Stomach (tissue), 8 donors: ENCODE measurements at regions not wholly inside any gene's neighbourhood (a gene's known extent, or its start where the extent isn't known, plus 50 kb on each side); places are given as distances from the start of the nearest gene placed in this dataset.

Source experiments
- DNase-seq, 2 donors: peaks; one replicate each; pipeline versions ENCODE4 v3.0.0 to v3.0.0-alpha.2; 2013 to 2019
- H3K27ac ChIP-seq, 5 donors: fragments of 200-600 bp in 4 of 5; sonication (generic) in 4 of 5; one replicate each; pipeline ENCODE4 v1.5.1; 2013 to 2019; ENCODE audit warnings: mild to moderate bottlenecking in 1 of 5, moderate library complexity in 1 of 5
- H3K27me3 ChIP-seq, 3 donors: fragments of 200-600 bp; sonication (generic); one replicate each; pipeline ENCODE4 v1.5.1; 2017 to 2019; ENCODE audit warnings: mixed run types in 1 of 3
- H3K36me3 ChIP-seq, 4 donors: fragments of 200-600 bp; sonication (generic); 1 replicate in 3 of 4; 2 replicates in 1 of 4; pipeline ENCODE4 v1.5.1; 2016 to 2019
- H3K4me1 ChIP-seq, 4 donors: fragments of 200-600 bp; sonication (generic); one replicate each; pipeline ENCODE4 v1.5.1; 2016 to 2019
- H3K4me3 ChIP-seq, 4 donors: fragments of 200-600 bp; sonication (generic) in 3 of 4; one replicate each; pipeline ENCODE4 v1.5.1; 2016 to 2019; ENCODE audit warnings: mild to moderate bottlenecking in 1 of 4
- H3K9me3 ChIP-seq, 4 donors: fragments of 200-600 bp; sonication (generic); one replicate each; pipeline ENCODE4 v1.5.1; 2016 to 2019
- CTCF ChIP-seq, 7 experiments: fragments of 450-650 bp in 4 of 7; fragments of 200-600 bp in 3 of 7; sonication (generic) in 3 of 7; IDR thresholded peaks; one replicate each; pipeline ENCODE4 v1.5.1; 2016 to 2019; ENCODE audit warnings: antibody characterized with exemption in 7 of 7, control low read depth in 2 of 7, mild to moderate bottlenecking in 1 of 7
- EP300 ChIP-seq: sonication (generic); formaldehyde crosslinking; IDR thresholded peaks from one replicate; pipeline ENCODE4 v1.6.1; 2017; ENCODE audit warnings: antibody characterized with exemption
- POLR2A ChIP-seq, 4 donors: fragments of 450-650 bp; IDR thresholded peaks; one replicate each; pipeline ENCODE4 v1.6.1; 2016; ENCODE audit warnings: antibody characterized with exemption in 4 of 4, control low read depth in 2 of 4, mild to moderate bottlenecking in 1 of 4, moderate library complexity in 1 of 4
- POLR2AphosphoS5 ChIP-seq, 3 donors: sonication (generic); formaldehyde crosslinking; IDR thresholded peaks; one replicate each; pipeline ENCODE4 v1.6.1; 2016; ENCODE audit warnings: antibody characterized with exemption in 3 of 3
- WGBS, 5 donors: extraction: QIAGEN DNeasy Blood & Tissue Kit in 3 of 5; methylation state at CpG; one replicate each; pipeline versions ENCODE4 v1.1.5 to v1.1.7; 2013 to 2018; 5-methylcytosine and 5-hydroxymethylcytosine counted together
- intact Hi-C: fragments of 100-400 bp; cut with DNase I; formaldehyde crosslinking; loops from one replicate; pipeline ENCODE4 v1.15.1; 2023; ENCODE audit warnings: low total_unique reads
- small RNA-seq, 4 donors: library from RNA; depleted of rRNA; stranded (forward); fragments of <200 nt; gene quantifications; one replicate each; pipeline ENCODE3, GENCODE V24; 2016
- donor health status: healthy with polysubstance abuse.
- donor health status: Bipolar disorder and iron deficiency.
- donor health status: healthy.

- Histone ChIP-seq H3K36me3 (no peaks in the 10 kb centered on the region), H3K4me1 (no peaks in the 10 kb centered on the region), H3K4me3 (no peak overlapping the region), H3K9me3 (peaks cover 0 to 4% (median 0%) of the 10 kb centered on the region in 4 donors), H3K27me3 (no peaks in the 10 kb centered on the region), H3K27ac (no peak overlapping the region)
- WGBS, 5 donors = 55 to 83% (median 64%) methylated on average over 1 of the region's 1 CpG
- no peak for DNase-seq
- TF ChIP-seq EP300 = no peak
- no peak for TF ChIP-seq CTCF (IDR thresholded peaks at IDR 0.05)
- intact Hi-C loops = no loop called here
Observed at GRCh38 chr2:57981083-57981768, 65.4 kb upstream of the VRK2 start.

- Histone ChIP-seq H3K9me3 (no peaks in the 10 kb centered on the region), H3K36me3 (no peaks in the 10 kb centered on the region), H3K4me1 (no peaks in the 10 kb centered on the region), H3K27ac (no peak overlapping the region), H3K27me3 (no peaks in the 10 kb centered on the region), H3K4me3 (no peak overlapping the region)
- no peak for DNase-seq
- intact Hi-C loops = no loop called here
- no peak for TF ChIP-seq POLR2A (IDR thresholded peaks at IDR 0.05)
- no peak for TF ChIP-seq CTCF (IDR thresholded peaks at IDR 0.05)
- no peak for TF ChIP-seq POLR2AphosphoS5 (IDR thresholded peaks at IDR 0.05)
- TF ChIP-seq EP300 = no peak
Observed at GRCh38 chr2:57987835-57988573, 58.6 kb upstream of the VRK2 start.

- intact Hi-C loops = no loop called here
- no peaks in the 10 kb centered on the region for H3K36me3 ChIP-seq
- H3K9me3 ChIP-seq = no peaks in the 10 kb centered on the region
- no peak for TF ChIP-seq POLR2A (IDR thresholded peaks at IDR 0.05)
- TF ChIP-seq CTCF (IDR thresholded peaks at IDR 0.05) = no peak
- TF ChIP-seq POLR2AphosphoS5 (IDR thresholded peaks at IDR 0.05) = no peak
- TF ChIP-seq EP300 = no peak
- DNase-seq = no peak
- no peaks in the 10 kb centered on the region for H3K4me1 ChIP-seq
- no peak overlapping the region for H3K4me3 ChIP-seq
- H3K27me3 ChIP-seq = no peaks in the 10 kb centered on the region
- WGBS, 5 donors = 55 to 68% (median 57%) methylated on average over 2 of the region's 2 CpGs
- H3K27ac ChIP-seq = no peak overlapping the region
Observed at GRCh38 chr2:57990118-57990725, 56.4 kb upstream of the VRK2 start.

Small RNA genes lying in the stretch of these regions (small RNA-seq; reads per million reads assigned to genes)
- gene PPIAP63 (0 reads per million in 4 donors), gene RF00592 (0 reads per million in 4 donors)
